NCI-H446 (cell line): ENCODE measurements at regions not wholly inside any gene's neighbourhood (a gene's known extent, or its start where the extent isn't known, plus 50 kb on each side); places are given as distances from the start of the nearest gene placed in this dataset.

Experiments used
- DNase-seq, 2 experiments: peaks; one replicate each; lab custom pipeline; 2025; lab: John Stamatoyannopoulos, UW

GRCh38 chr1:4960782-4961475 lies 306.5 kb downstream of the AJAP1 start:
- DNase-seq, result no peak

- no peak for DNase-seq
Observed at GRCh38 chr1:4960336-4960735, 305.9 kb downstream of the AJAP1 start.

DNA sequence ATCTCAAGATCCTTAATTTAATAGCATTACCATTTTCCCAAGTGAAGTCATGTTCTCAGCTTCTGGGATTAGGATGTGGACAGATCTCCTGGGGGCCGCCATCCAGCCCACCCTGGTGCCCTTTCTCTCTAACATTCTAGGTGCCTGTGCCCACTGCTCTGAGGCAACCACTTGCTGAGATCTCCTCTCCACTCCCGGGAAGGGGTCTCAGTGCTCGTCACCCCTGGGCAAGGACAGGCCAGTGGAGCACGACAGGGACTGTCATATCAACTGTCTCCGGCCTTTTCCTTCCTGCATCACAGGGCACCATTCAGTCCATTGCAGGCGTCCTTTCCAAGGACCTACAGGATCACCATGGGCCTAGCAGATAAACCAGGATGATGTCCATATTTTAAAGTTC lies 304.8 kb downstream of the AJAP1 start:
- no peak for DNase-seq

DNA sequence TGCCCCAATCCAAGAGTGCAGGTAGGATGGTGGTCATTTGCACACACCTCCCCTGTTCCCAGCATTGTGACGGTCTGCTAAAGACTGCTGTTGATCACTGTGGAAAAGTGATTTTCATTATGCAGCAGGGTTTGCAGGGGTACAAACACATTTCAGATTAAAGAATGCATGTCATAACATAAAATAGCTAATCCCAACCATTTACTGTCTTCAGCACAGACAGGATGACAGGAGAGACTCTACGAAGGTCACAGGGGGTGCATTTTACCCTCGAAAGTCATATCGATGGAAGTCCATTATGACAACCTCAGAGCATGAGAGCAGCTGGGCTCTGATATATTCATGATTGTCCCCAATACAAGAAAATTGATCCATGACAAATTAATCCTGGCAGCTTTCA lies 302.6 kb downstream of the AJAP1 start:
- no peak for DNase-seq

GRCh38 chr1:4954392-4954791 lies 300.0 kb downstream of the AJAP1 start:
- no peak for DNase-seq

GRCh38 chr1:4951601-4952000 lies 297.2 kb downstream of the AJAP1 start:
- no peak for DNase-seq

GRCh38 chr1:4946343-4946742 lies 291.9 kb downstream of the AJAP1 start:
- no peak for DNase-seq

DNA sequence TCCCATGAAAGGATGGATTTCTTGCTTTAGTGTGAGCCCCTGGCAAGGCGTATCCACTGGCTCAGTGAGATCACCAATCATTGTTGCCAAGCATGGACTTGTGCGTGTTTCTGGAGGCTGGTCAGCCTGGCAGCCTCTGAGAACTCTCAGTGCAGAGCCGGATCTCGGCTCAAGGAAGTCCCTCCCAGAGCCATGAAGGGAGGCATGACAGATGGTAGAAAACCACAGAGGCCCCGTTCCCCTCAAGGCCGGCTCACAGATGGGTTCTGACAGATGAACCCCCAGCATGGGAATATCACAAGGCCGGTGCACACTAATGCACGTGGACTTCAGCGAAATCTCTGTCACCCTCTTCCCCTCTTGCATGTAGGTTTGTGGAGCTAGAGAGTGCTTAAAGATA lies 290.5 kb downstream of the AJAP1 start:
- no peak for DNase-seq

- no peak for DNase-seq
Observed at GRCh38 chr1:4944072-4944471, 289.7 kb downstream of the AJAP1 start.

DNA sequence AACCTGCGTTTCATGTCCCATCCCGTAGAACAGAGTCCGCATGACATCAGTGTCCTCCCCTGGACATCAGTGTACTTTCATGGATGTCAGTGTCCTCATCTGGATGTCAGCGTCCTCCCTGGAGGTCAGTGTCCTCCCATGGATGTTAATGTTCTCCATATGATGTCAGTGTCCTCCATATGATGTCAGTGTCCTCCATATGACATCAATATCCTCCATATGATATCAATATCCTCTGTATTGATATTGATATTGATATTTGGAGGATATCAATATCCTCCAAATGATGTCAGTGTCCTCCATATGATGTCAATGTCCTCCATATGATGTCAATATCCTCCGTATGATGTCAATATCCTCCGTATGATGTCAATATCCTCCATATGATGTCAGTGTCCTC lies 284.9 kb downstream of the AJAP1 start:
- DNase-seq, result no peak

- DNase-seq, result no peak
Observed at GRCh38 chr1:4937876-4938534, 283.6 kb downstream of the AJAP1 start.

GRCh38 chr1:4935807-4936206 lies 281.4 kb downstream of the AJAP1 start:
- DNase-seq, result no peak

- DNase-seq, result no peak
Observed at GRCh38 chr1:4933232-4933631, 278.8 kb downstream of the AJAP1 start.

GRCh38 chr1:4932311-4933030 lies 278.1 kb downstream of the AJAP1 start:
- DNase-seq, result no peak

GRCh38 chr1:4931486-4931885 lies 277.1 kb downstream of the AJAP1 start:
- DNase-seq, result no peak

- DNase-seq, result no peak
Observed at GRCh38 chr1:4928186-4928585, 273.8 kb downstream of the AJAP1 start.

DNA sequence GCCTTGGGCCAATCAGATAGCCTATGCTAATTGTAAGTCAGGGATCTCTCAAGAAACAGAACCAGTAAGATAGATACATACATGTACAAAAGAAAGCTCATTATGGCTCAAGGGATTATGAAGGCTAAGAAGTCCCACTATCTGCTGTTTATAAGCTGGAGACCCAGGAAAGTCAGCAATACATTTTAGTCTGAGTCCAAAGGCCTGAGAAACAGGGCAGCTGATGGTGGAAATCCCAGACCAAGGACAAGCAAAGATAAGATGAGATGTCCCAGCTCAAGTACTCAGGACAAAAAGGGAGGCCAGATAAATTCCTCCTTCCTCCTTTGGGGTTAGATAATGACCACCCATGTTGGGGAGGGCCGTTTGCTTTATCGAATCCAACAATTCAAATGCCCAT lies 269.9 kb downstream of the AJAP1 start:
- DNase-seq, result no peak

- no peak for DNase-seq
Observed at GRCh38 chr1:4916610-4917009, 262.2 kb downstream of the AJAP1 start.

GRCh38 chr1:4915154-4915553 lies 260.7 kb downstream of the AJAP1 start:
- no peak for DNase-seq

DNA sequence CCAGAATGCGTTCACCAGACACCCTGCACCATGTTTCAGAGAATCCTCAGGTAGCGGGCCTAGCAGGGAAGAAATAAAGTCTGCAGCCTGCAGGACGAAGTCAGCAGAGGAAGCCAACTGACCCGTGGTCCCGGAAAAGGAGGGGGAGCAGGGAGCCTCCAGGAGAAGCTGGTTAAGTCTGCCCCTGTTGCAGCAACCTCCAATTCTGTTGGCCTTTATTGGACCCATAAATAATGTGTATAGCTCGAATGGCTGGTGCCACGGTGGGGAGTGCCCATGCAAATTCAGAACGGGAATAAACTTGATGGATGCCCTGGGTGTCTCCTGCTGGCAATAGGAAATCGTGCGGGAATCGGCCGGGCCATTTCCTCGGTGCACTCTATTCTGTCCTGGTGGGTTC lies 254.1 kb downstream of the AJAP1 start:
- no peak for DNase-seq

DNA sequence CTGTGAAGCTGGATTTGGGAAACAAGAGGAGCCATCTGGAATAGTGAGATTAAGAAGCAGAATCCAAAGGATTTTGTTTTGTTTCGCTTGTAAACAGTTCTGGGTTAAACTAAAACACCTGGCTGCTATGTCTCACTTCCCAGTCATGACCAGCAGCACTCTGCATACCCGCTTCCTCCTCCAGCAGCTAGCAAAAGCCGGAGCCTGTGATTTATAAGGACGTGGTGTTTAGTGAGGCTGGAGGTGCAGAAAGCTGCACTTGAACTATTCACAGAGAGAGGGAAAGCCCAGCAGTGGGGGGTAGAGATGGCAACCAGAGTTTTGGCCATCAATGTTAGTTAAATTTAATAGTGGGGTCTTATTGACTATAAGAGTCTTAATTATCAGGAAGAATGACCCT lies 240.2 kb downstream of the AJAP1 start:
- no peak for DNase-seq

- no peak for DNase-seq
Observed at GRCh38 chr1:4880626-4881025, 226.2 kb downstream of the AJAP1 start.

DNA sequence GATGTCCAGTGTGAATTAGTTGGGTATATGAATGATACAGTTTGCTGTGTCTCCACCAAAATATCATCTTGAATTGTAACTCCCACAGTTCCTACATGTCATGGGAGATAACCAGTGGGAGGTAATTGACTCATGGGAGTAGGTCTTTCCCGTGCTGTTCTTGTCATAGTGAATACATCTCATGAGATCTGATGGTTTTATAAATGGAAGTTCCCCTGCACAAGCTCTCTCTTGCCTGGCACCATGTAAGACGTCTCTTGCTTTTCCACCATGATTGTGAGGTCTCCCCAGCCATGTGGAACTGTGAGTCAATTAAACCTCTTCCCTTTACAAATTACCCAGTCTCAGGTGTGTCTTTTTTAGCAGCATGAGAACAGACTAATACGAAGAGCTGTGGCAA lies 223.0 kb downstream of the AJAP1 start:
- no peak for DNase-seq
